HG03460 (cell line): ENCODE measurements at regions not wholly inside any gene's neighbourhood (a gene's known extent, or its start where the extent isn't known, plus 50 kb on each side); places are given as distances from the start of the nearest gene placed in this dataset.

Source experiments
- ATAC-seq: cut with Tn5 transposase; IDR thresholded peaks from one replicate; pipeline ENCODE4 v1.9.1; 2021; ENCODE audit not compliant: unreplicated experiment

- no peak for ATAC-seq
Measured at GRCh38 chr12:30041096-30041495, 257.4 kb upstream of the TMTC1 start.

- no peak for ATAC-seq
Measured at GRCh38 chr12:30030693-30031374, 247.1 kb upstream of the TMTC1 start.

- no peak for ATAC-seq
Measured at GRCh38 chr12:30026621-30027234, 243.0 kb upstream of the TMTC1 start.

GRCh38 chr12:30025317-30025716 is 241.6 kb upstream of the TMTC1 start:
- ATAC-seq = no peak

GRCh38 chr12:30023186-30023585 is 239.4 kb upstream of the TMTC1 start:
- ATAC-seq = no peak

- ATAC-seq = no peak
Measured at GRCh38 chr12:30021051-30021833, 237.5 kb upstream of the TMTC1 start.

GRCh38 chr12:30019366-30020140 is 235.8 kb upstream of the TMTC1 start:
- no peak for ATAC-seq

- ATAC-seq = no peak
Measured at GRCh38 chr12:30016540-30017055, 232.9 kb upstream of the TMTC1 start.

GRCh38 chr12:30015631-30016337 is 232.0 kb upstream of the TMTC1 start:
- no peak for ATAC-seq

GRCh38 chr12:30014991-30015390 is 231.2 kb upstream of the TMTC1 start:
- no peak for ATAC-seq

- no peak for ATAC-seq
Measured at GRCh38 chr12:30012816-30013450, 229.2 kb upstream of the TMTC1 start.

- ATAC-seq = no peak
Measured at GRCh38 chr12:30010071-30011052, 226.6 kb upstream of the TMTC1 start.

GRCh38 chr12:30006021-30006420 is 222.3 kb upstream of the TMTC1 start:
- no peak for ATAC-seq

GRCh38 chr12:30003321-30003720 is 219.6 kb upstream of the TMTC1 start:
- ATAC-seq = no peak

- no peak for ATAC-seq
Measured at GRCh38 chr12:30002677-30003076, 218.9 kb upstream of the TMTC1 start.

GRCh38 chr12:30000401-30000800 is 216.7 kb upstream of the TMTC1 start:
- no peak for ATAC-seq

GRCh38 chr12:29996993-29997392 is 213.3 kb upstream of the TMTC1 start:
- no peak for ATAC-seq

GRCh38 chr12:29992366-29992765 is 208.6 kb upstream of the TMTC1 start:
- no peak for ATAC-seq

GRCh38 chr12:29991924-29992323 is 208.2 kb upstream of the TMTC1 start:
- no peak for ATAC-seq
